Osteoblast (primary cell): ENCODE measurements at regions not wholly inside any gene's neighbourhood (a gene's known extent, or its start where the extent isn't known, plus 50 kb on each side); places are given as distances from the start of the nearest gene placed in this dataset.
A peak's percentile ranks its signal among the peaks of the same experiment; 100 is the strongest.

ENCODE experiments used
- DNase-seq: peaks from one replicate; pipeline ENCODE4 v3.0.0; 2011; ENCODE audit warnings: low spot score, mixed read lengths; ENCODE audit not compliant: insufficient read length; ENCODE audit errors: missing footprints
- H2AFZ ChIP-seq: 2 replicates; pipeline ENCODE4 v1.6.0; 2011; ENCODE audit warnings: mild to moderate bottlenecking, low read length
- H3K27ac ChIP-seq: 2 replicates; pipeline ENCODE4 v1.5.1; 2011; ENCODE audit warnings: mild to moderate bottlenecking, low read depth, low read length, moderate library complexity
- H3K27me3 ChIP-seq: 2 replicates; pipeline ENCODE4 v1.6.0; 2012; ENCODE audit warnings: mild to moderate bottlenecking, control low read depth, inconsistent platforms, low read length, moderate library complexity; ENCODE audit not compliant: insufficient read depth
- H3K36me3 ChIP-seq: 2 replicates; pipeline ENCODE4 v1.5.1; 2011; ENCODE audit warnings: mild to moderate bottlenecking, low read length, control low read depth, moderate library complexity; ENCODE audit not compliant: insufficient read depth
- H3K4me1 ChIP-seq: 2 replicates; pipeline ENCODE4 v1.5.1; 2011; ENCODE audit warnings: mild to moderate bottlenecking, low read length, control low read depth, moderate library complexity; ENCODE audit not compliant: insufficient read depth
- H3K4me2 ChIP-seq: 2 replicates; pipeline ENCODE4 v1.6.0; 2011; ENCODE audit warnings: mild to moderate bottlenecking, low read length; ENCODE audit not compliant: insufficient read depth
- H3K4me3 ChIP-seq: fragments of 200-600 bp; sonication (generic); 3 replicates; pipeline ENCODE4 v1.5.1; 2012; ENCODE audit warnings: mild to moderate bottlenecking, low read length, inconsistent platforms; ENCODE audit not compliant: insufficient read depth
- H3K79me2 ChIP-seq: 2 replicates; pipeline ENCODE4 v1.6.0; 2012; ENCODE audit warnings: mild to moderate bottlenecking, low read length, control low read depth, inconsistent platforms; ENCODE audit not compliant: insufficient read depth
- H3K9me3 ChIP-seq: 2 replicates; pipeline ENCODE4 v1.5.1; 2011; ENCODE audit warnings: low read depth, low read length, control low read depth
- H4K20me1 ChIP-seq: 2 replicates; pipeline ENCODE4 v1.6.0; 2012; ENCODE audit warnings: mild to moderate bottlenecking, low read length, control low read depth; ENCODE audit not compliant: insufficient read depth
- TF ChIP-seq, protein P1 (sequence below): IDR thresholded peaks from 2 replicates; pipeline ENCODE4 v1.5.1; 2011; ENCODE audit warnings: mild to moderate bottlenecking, low read depth, low read length, moderate library complexity; ENCODE audit errors: extremely low read depth

DNA sequence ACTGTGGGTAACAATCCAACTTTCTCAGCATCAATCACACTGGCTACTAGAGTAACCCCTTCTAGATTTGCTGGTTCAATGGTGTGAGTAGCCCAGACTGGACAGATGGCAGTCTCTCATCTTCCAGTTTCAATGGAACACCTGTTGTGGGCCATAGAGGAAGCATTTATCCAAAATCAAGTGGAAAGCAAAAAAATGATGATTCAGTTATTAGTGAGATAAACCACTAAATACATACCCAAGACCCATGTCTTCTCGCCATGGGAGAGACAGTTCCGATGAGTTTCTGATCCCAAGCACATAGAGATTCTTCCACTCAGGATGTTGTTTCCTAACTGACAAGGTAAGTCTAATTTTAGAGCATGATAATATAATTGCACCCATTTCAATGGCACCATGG, 194.0 kb downstream of the IRS1 start:
- Histone ChIP-seq H2AFZ (no peak overlapping the region), H3K36me3 (no peaks in the 10 kb centered on the region), H3K27me3 (no peaks in the 10 kb centered on the region), H4K20me1 (no peaks in the 10 kb centered on the region), H3K4me1 (peaks cover 18% of the 10 kb centered on the region), H3K79me2 (no peaks in the 10 kb centered on the region), H3K4me2 (no peak overlapping the region), H3K27ac (no peak overlapping the region), H3K4me3 (no peak overlapping the region), H3K9me3 (no peaks in the 10 kb centered on the region)
- DNase-seq: no peak
- TF ChIP-seq, protein P1, sequence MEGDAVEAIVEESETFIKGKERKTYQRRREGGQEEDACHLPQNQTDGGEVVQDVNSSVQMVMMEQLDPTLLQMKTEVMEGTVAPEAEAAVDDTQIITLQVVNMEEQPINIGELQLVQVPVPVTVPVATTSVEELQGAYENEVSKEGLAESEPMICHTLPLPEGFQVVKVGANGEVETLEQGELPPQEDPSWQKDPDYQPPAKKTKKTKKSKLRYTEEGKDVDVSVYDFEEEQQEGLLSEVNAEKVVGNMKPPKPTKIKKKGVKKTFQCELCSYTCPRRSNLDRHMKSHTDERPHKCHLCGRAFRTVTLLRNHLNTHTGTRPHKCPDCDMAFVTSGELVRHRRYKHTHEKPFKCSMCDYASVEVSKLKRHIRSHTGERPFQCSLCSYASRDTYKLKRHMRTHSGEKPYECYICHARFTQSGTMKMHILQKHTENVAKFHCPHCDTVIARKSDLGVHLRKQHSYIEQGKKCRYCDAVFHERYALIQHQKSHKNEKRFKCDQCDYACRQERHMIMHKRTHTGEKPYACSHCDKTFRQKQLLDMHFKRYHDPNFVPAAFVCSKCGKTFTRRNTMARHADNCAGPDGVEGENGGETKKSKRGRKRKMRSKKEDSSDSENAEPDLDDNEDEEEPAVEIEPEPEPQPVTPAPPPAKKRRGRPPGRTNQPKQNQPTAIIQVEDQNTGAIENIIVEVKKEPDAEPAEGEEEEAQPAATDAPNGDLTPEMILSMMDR: no peak

GRCh38 chr2:226603606-226604005, 196.0 kb downstream of the IRS1 start:
- Histone ChIP-seq H3K27me3 (no peaks in the 10 kb centered on the region), H3K27ac (no peak overlapping the region), H3K4me3 (no peak overlapping the region), H4K20me1 (no peaks in the 10 kb centered on the region), H2AFZ (no peak overlapping the region), H3K79me2 (no peaks in the 10 kb centered on the region), H3K4me1 (peaks cover 15% of the 10 kb centered on the region), H3K36me3 (no peaks in the 10 kb centered on the region), H3K9me3 (no peaks in the 10 kb centered on the region), H3K4me2 (no peak overlapping the region)
- DNase-seq: no peak
- TF ChIP-seq, protein P1: no peak

DNA sequence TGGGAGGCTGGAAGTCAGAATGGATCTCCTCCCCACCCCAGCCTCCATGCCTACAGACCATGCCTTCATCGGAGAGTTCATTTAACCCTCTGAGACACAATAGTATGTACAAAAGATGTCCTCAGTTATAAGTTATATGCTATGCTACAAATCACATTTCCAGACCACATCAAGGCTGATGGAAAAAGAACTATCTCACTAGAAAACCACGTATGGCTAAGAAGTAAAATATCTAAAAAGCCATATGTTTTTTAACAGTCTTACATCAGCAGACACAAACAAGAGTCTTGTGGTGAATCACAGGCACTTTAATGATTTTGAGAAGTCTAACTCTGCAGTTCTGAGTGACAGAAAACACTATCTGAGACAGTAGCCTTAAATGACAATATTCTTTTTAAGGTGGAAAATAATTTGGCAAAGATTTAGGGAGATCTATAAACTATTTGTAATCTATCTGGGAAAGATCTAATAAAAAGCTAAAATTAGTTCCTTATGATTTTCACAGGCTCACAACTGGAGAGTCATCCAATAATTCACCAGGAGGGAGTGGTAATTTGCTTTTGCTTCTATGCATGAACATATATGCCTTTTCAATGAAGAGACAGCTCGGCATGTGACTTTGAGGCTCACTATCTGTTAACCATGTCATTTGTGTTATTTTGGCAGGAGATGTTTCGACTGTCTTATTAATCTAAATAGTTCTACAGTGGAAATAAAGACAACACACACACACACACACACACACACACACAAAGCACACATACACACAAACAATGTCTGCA, 197.5 kb downstream of the IRS1 start:
- Histone ChIP-seq H3K4me1 (peaks cover 15% of the 10 kb centered on the region), H3K9me3 (no peaks in the 10 kb centered on the region), H4K20me1 (no peaks in the 10 kb centered on the region), H3K36me3 (no peaks in the 10 kb centered on the region), H3K27ac (peak overlapping the region; percentile 47), H3K79me2 (no peaks in the 10 kb centered on the region), H3K4me2 (peak overlapping the region; percentile 12), H3K4me3 (no peak overlapping the region), H2AFZ (peak overlapping the region; percentile 33), H3K27me3 (no peaks in the 10 kb centered on the region)
- TF ChIP-seq, protein P1: no peak
- DNase-seq: no peak

DNA sequence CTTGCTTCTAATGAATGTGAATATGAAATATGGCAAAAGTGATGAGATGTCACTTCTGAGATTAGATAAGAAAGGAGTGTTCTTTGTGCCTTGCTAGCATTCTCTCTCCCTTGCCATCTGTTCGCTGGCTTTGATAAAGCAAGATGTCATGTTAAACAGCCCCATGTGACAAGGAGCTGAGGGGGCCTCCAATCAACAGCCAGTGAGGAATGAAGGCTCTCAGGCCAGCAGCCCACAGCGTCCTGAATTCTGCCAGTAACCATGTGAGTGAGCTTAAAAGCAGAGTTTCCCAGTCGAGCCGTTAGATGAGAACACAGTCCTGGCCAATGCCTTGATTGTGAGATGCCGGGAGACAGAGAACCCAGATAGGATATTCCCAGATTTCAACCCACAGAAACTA, 198.8 kb downstream of the IRS1 start:
- Histone ChIP-seq H3K79me2 (no peaks in the 10 kb centered on the region), H3K27me3 (no peaks in the 10 kb centered on the region), H3K36me3 (no peaks in the 10 kb centered on the region), H4K20me1 (no peaks in the 10 kb centered on the region), H2AFZ (peak overlapping the region; percentile 16), H3K9me3 (no peaks in the 10 kb centered on the region), H3K27ac (no peak overlapping the region), H3K4me3 (no peak overlapping the region), H3K4me1 (peaks cover 15% of the 10 kb centered on the region), H3K4me2 (no peak overlapping the region)
- DNase-seq: no peak
- TF ChIP-seq, protein P1: no peak
